GM19328 (cell line): ENCODE measurements at regions not wholly inside any gene's neighbourhood (a gene's known extent, or its start where the extent isn't known, plus 50 kb on each side); places are given as distances from the start of the nearest gene placed in this dataset.
"Not testable (repeated sequence)": the region's sequence is repeated elsewhere in the genome, so short reads cannot be mapped to it uniquely, and the experiment has no call there.

ENCODE experiments used
- ATAC-seq: cut with Tn5 transposase; IDR thresholded peaks from one replicate; pipeline ENCODE4 v1.9.1; 2021; ENCODE audit warnings: mild to moderate bottlenecking, moderate library complexity; ENCODE audit not compliant: unreplicated experiment

GRCh38 chr10:78207216-78207615, 173.6 kb downstream of the RPS24 start:
- no peak for ATAC-seq

GRCh38 chr10:78207776-78208175, 174.1 kb downstream of the RPS24 start:
- no peak for ATAC-seq

- no peak for ATAC-seq
These were observed 176.3 kb downstream of the RPS24 start for GRCh38 chr10:78209970-78210369.

- no peak for ATAC-seq
These were observed 176.9 kb downstream of the RPS24 start for GRCh38 chr10:78210548-78210947.

- ATAC-seq = no peak
These were observed 177.3 kb downstream of the RPS24 start for GRCh38 chr10:78210976-78211375.

- no peak for ATAC-seq
These were observed 177.9 kb downstream of the RPS24 start for GRCh38 chr10:78211561-78212051.

- ATAC-seq = no peak
These were observed 178.6 kb downstream of the RPS24 start for GRCh38 chr10:78212060-78212785.

- ATAC-seq = no peak
These were observed 179.1 kb downstream of the RPS24 start for GRCh38 chr10:78212786-78213175.

GRCh38 chr10:78214955-78215354, 181.3 kb downstream of the RPS24 start:
- no peak for ATAC-seq

GRCh38 chr10:78215645-78216044, 182.0 kb downstream of the RPS24 start:
- ATAC-seq = no peak

GRCh38 chr10:78217336-78217735, 183.7 kb downstream of the RPS24 start:
- ATAC-seq = no peak

GRCh38 chr10:78218798-78219490, 185.3 kb downstream of the RPS24 start:
- no peak for ATAC-seq

- not testable (repeated sequence) for ATAC-seq
These were observed 185.9 kb downstream of the RPS24 start for GRCh38 chr10:78219568-78219967.

- ATAC-seq = no peak
These were observed 187.1 kb downstream of the RPS24 start for GRCh38 chr10:78220781-78221180.

GRCh38 chr10:78222096-78222790, 188.6 kb downstream of the RPS24 start:
- ATAC-seq = no peak

- no peak for ATAC-seq
These were observed 189.4 kb downstream of the RPS24 start for GRCh38 chr10:78223088-78223487.

- no peak for ATAC-seq
These were observed 190.9 kb downstream of the RPS24 start for GRCh38 chr10:78224602-78225001.

GRCh38 chr10:78225594-78225993, 191.9 kb downstream of the RPS24 start:
- ATAC-seq = no peak

GRCh38 chr10:78229489-78229888, 195.8 kb downstream of the RPS24 start:
- ATAC-seq = no peak

- no peak for ATAC-seq
These were observed 196.4 kb downstream of the RPS24 start for GRCh38 chr10:78229950-78230675.

GRCh38 chr10:78231327-78231726, 197.7 kb downstream of the RPS24 start:
- ATAC-seq = no peak
